Lower leg skin (tissue), 4 donors: ENCODE measurements at regions not wholly inside any gene's neighbourhood (a gene's known extent, or its start where the extent isn't known, plus 50 kb on each side); places are given as distances from the start of the nearest gene placed in this dataset.

Experiments used
- DNase-seq, 2 donors: peaks; one replicate each; pipeline ENCODE4 v3.0.0-alpha.2; 2019; ENCODE audit warnings: low spot score in 2 of 2
- H3K4me3 ChIP-seq: fragments of 200-600 bp; sonication (generic); 2 replicates; pipeline ENCODE4 v1.5.1; 2017; ENCODE audit warnings: mild to moderate bottlenecking, low read depth; ENCODE audit not compliant: poor library complexity, severe bottlenecking
- CTCF ChIP-seq, 3 donors: fragments of 450-650 bp; IDR thresholded peaks; one replicate each; pipeline ENCODE4 v1.5.1; 2016; ENCODE audit warnings: antibody characterized with exemption in 3 of 3, mild to moderate bottlenecking in 3 of 3, moderate library complexity in 2 of 3
- POLR2A ChIP-seq, 2 donors: fragments of 450-650 bp; IDR thresholded peaks; one replicate each; pipeline ENCODE4 v1.6.1; 2016 to 2017; ENCODE audit warnings: antibody characterized with exemption in 2 of 2, mild to moderate bottlenecking in 1 of 2, moderate library complexity in 1 of 2
- WGBS, 2 donors: methylation state at CpG; one replicate each; pipeline ENCODE4 v1.1.5; 2018; 5-methylcytosine and 5-hydroxymethylcytosine counted together
- intact Hi-C: fragments of 100-400 bp; cut with DNase I; formaldehyde crosslinking; loops from one replicate; pipeline ENCODE4 v1.15.0; 2023; ENCODE audit warnings: low total_unique reads

- no peak for TF ChIP-seq CTCF (IDR thresholded peaks at IDR 0.05)
- TF ChIP-seq POLR2A (IDR thresholded peaks at IDR 0.05): no peak
- intact Hi-C loops: no loop called here
- whole genome bisulfite sequencing, 2 donors: 76% methylated on average over 6 of the region's 6 CpGs
- DNase-seq: no peak
- H3K4me3 ChIP-seq: no peak overlapping the region
These were observed 57.5 kb upstream of the USPL1 start for GRCh38 chr13:30560212-30560611.

GRCh38 chr13:30561511-30561910, 56.2 kb upstream of the USPL1 start:
- DNase-seq: no peak
- H3K4me3 ChIP-seq: no peak overlapping the region
- TF ChIP-seq POLR2A (IDR thresholded peaks at IDR 0.05) (no peak), CTCF (IDR thresholded peaks at IDR 0.05) (no peak)
- WGBS, 2 donors: 92 to 96% methylated on average over 4 of the region's 4 CpGs
- intact Hi-C loops: no loop called here

- WGBS, 2 donors: 94 to 98% methylated on average over 2 of the region's 2 CpGs
- no peak for DNase-seq
These were observed 53.2 kb upstream of the USPL1 start for GRCh38 chr13:30564489-30564888.

GRCh38 chr13:30565658-30566057, 52.1 kb upstream of the USPL1 start:
- H3K4me3 ChIP-seq: no peak overlapping the region
- WGBS, 2 donors: 80 to 83% methylated on average over 1 of the region's 1 CpG
- intact Hi-C loops: loop anchor here (5.0 kb wide), 1 partner anchor 363 kb away; no protein-coding TSS in a partner anchor
- TF ChIP-seq CTCF (IDR thresholded peaks at IDR 0.05): no peak
- no peak for TF ChIP-seq POLR2A (IDR thresholded peaks at IDR 0.05)
- DNase-seq: no peak

More at GRCh38 chr13:30564489-30564888, 53.2 kb upstream of the USPL1 start:
- TF ChIP-seq POLR2A (IDR thresholded peaks at IDR 0.05): no peak
- no peak for TF ChIP-seq CTCF (IDR thresholded peaks at IDR 0.05)
- H3K4me3 ChIP-seq: no peak overlapping the region
- intact Hi-C loops: no loop called here

GRCh38 chr13:30567072-30567471, 50.6 kb upstream of the USPL1 start:
- DNase-seq: no peak
- no peak overlapping the region for H3K4me3 ChIP-seq
- intact Hi-C loops: loop anchor here (5.0 kb wide), 1 partner anchor 365 kb away; no protein-coding TSS in a partner anchor
- WGBS, 2 donors: 79 to 92% methylated on average over 2 of the region's 2 CpGs
- TF ChIP-seq CTCF (IDR thresholded peaks at IDR 0.05) (no peak), POLR2A (IDR thresholded peaks at IDR 0.05) (no peak)
